ENCODE measurements at regions not wholly inside any gene's neighbourhood (a gene's known extent, or its start where the extent isn't known, plus 50 kb on each side); places are given as distances from the start of the nearest gene placed in this dataset.

DNA sequence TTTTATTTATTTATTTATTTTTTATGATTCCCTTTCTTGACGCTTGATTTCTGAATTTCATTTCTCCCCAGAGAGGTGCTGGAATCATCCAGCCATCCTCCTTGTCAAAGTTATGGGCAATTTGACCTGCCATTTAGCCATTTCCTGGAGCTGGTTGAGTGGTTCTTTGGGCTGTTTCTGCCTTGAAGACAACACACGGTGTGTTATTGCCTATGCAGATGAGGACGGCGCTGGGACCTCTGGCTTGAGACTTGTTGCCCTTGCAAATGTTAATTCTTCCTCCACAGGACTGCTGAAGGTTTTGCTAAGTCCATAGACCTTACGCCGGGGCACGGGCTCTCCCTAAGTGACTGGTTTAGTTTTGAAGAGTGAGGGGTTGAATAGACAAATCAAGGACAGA lies 147.9 kb upstream of the PLET1 start:
- TF ChIP-seq, protein P1, sequence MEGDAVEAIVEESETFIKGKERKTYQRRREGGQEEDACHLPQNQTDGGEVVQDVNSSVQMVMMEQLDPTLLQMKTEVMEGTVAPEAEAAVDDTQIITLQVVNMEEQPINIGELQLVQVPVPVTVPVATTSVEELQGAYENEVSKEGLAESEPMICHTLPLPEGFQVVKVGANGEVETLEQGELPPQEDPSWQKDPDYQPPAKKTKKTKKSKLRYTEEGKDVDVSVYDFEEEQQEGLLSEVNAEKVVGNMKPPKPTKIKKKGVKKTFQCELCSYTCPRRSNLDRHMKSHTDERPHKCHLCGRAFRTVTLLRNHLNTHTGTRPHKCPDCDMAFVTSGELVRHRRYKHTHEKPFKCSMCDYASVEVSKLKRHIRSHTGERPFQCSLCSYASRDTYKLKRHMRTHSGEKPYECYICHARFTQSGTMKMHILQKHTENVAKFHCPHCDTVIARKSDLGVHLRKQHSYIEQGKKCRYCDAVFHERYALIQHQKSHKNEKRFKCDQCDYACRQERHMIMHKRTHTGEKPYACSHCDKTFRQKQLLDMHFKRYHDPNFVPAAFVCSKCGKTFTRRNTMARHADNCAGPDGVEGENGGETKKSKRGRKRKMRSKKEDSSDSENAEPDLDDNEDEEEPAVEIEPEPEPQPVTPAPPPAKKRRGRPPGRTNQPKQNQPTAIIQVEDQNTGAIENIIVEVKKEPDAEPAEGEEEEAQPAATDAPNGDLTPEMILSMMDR (conservative IDR thresholded peaks at IDR 0.05; ENCODE audit: low read length), result no peak
- DNase-seq (ENCODE audit: low read depth), result no peak
- H3K4me3 ChIP-seq (ENCODE audit: low read length), result no peak overlapping the region

DNA sequence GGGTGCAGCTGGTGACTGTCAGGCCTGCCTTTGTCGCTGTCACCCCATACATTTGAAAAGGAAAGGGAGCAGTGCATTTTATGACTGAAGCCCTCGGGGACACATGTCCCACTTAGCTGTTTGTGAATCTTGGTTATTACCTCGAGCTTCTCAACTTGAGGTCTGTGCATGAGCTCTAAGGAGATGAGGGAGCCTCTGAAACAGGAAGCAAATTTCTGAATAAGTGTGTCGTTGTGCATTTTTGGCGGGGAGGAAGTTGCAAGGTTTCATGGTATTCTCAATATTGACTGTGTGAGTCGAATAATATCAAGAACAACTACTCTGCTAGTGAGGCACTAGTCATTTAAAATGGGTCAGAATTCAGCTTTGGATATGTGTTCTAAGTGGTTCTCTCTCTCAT lies 149.7 kb upstream of the PLET1 start:
- no peak for DNase-seq (ENCODE audit: low read depth)
- H3K4me3 ChIP-seq (ENCODE audit: low read length), result no peak overlapping the region
- TF ChIP-seq, protein P1 (conservative IDR thresholded peaks at IDR 0.05; ENCODE audit: low read length), result no peak

- TF ChIP-seq, protein P1 (conservative IDR thresholded peaks at IDR 0.05; ENCODE audit: low read length), result no peak
- H3K4me3 ChIP-seq (ENCODE audit: low read length), result no peak overlapping the region
- DNase-seq (ENCODE audit: low read depth), result no peak
These were observed 151.7 kb upstream of the PLET1 start for GRCh38 chr11:112412383-112412782.

GRCh38 chr11:112417339-112417738 lies 156.7 kb upstream of the PLET1 start:
- DNase-seq (ENCODE audit: low read depth), result no peak
- TF ChIP-seq, protein P1 (conservative IDR thresholded peaks at IDR 0.05; ENCODE audit: low read length), result no peak

DNA sequence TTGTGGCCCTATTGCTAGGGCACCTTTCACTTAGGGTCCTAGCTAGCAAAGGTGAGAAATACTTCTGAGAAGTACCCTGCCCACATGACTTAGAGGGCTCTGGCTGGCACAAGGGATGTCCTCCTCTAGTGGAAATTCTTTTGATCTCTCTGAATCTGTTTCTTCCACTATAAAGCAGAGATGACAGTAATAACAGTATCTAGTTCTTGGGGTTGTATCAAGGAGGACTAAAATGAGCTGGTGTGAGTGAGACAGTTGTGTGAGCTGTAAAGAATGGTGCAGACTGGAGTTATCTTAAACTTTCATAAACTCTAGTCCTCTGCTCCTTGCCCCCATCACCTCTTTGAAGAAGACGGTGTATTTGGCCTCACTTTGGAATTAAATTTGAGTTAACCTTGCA lies 157.8 kb upstream of the PLET1 start:
- TF ChIP-seq, protein P1 (conservative IDR thresholded peaks at IDR 0.05; ENCODE audit: low read length), result no peak
- no peak for DNase-seq (ENCODE audit: low read depth)
- no peak overlapping the region for H3K4me3 ChIP-seq (ENCODE audit: low read length)

More at GRCh38 chr11:112417339-112417738, 156.7 kb upstream of the PLET1 start:
- H3K4me3 ChIP-seq (ENCODE audit: low read length), result no peak overlapping the region

DNA sequence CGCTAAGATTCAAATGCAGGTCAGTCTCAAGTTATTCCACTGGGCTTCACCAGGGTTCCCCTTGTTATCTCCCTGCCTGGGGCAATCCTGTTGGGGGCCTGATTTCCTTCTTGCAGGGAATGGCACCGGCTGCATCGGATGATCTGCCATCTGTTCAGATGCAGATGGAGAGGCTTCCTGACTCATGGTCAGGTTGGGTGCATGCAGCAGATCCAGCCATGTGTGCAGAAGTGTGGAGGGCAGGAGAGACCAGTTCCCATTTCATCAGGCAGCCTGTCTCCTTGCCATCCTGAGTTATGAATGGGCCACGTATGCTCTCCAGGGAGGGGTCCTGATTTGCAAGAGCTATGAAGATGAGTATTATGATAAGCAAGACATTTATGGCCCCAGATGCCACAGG lies 161.2 kb upstream of the PLET1 start:
- H3K4me3 ChIP-seq (ENCODE audit: low read length), result no peak overlapping the region
- DNase-seq (ENCODE audit: low read depth), result no peak
- TF ChIP-seq, protein P1 (conservative IDR thresholded peaks at IDR 0.05; ENCODE audit: low read length), result no peak

GRCh38 chr11:112425121-112425520 lies 164.5 kb upstream of the PLET1 start:
- no peak for DNase-seq (ENCODE audit: low read depth)
- no peak overlapping the region for H3K4me3 ChIP-seq (ENCODE audit: low read length)
- TF ChIP-seq, protein P1 (conservative IDR thresholded peaks at IDR 0.05; ENCODE audit: low read length), result no peak

Data from AG10803 (cell line).